ENCODE measurements at regions not wholly inside any gene's neighbourhood (a gene's known extent, or its start where the extent isn't known, plus 50 kb on each side); places are given as distances from the start of the nearest gene placed in this dataset.

GRCh38 chr10:89942217-89942616, 240.8 kb downstream of the KIF20B start:
- Histone ChIP-seq H3K4me1 (no peaks in the 10 kb centered on the region), H3K27me3 (ENCODE audit: low read depth) (no peaks in the 10 kb centered on the region), H3K9me3 (no peaks in the 10 kb centered on the region), H3K36me3 (replicated peaks) (no peaks in the 10 kb centered on the region), H3K4me3 (no peak overlapping the region)
- in situ Hi-C loops (cut with MboI; ENCODE audit: low sequenced_read_pairs): no loop called here
- DNase-seq (ENCODE audit: low spot score in 2 of 2): no peak

GRCh38 chr10:89944138-89944537, 242.7 kb downstream of the KIF20B start:
- Histone ChIP-seq H3K4me3 (no peak overlapping the region), H3K4me1 (no peaks in the 10 kb centered on the region), H3K9me3 (no peaks in the 10 kb centered on the region), H3K36me3 (replicated peaks) (no peaks in the 10 kb centered on the region), H3K27me3 (ENCODE audit: low read depth) (no peaks in the 10 kb centered on the region)
- DNase-seq (ENCODE audit: low spot score in 2 of 2): no peak
- in situ Hi-C loops (cut with MboI; ENCODE audit: low sequenced_read_pairs): no loop called here

- in situ Hi-C loops (cut with MboI; ENCODE audit: low sequenced_read_pairs): no loop called here
These were observed 244.7 kb downstream of the KIF20B start for GRCh38 chr10:89946106-89946505.

GRCh38 chr10:89949496-89949895, 248.1 kb downstream of the KIF20B start:
- H3K9me3 ChIP-seq: no peaks in the 10 kb centered on the region
- in situ Hi-C loops (cut with MboI; ENCODE audit: low sequenced_read_pairs): no loop called here
- H3K27me3 ChIP-seq (ENCODE audit: low read depth): no peaks in the 10 kb centered on the region
- no peaks in the 10 kb centered on the region for H3K36me3 ChIP-seq (replicated peaks)
- H3K4me1 ChIP-seq: no peaks in the 10 kb centered on the region
- no peak for DNase-seq (ENCODE audit: low spot score in 2 of 2)
- H3K4me3 ChIP-seq: no peak overlapping the region

More at GRCh38 chr10:89946106-89946505, 244.7 kb downstream of the KIF20B start:
- no peak for DNase-seq (ENCODE audit: low spot score in 2 of 2)
- no peaks in the 10 kb centered on the region for H3K36me3 ChIP-seq (replicated peaks)
- no peak overlapping the region for H3K4me3 ChIP-seq
- no peaks in the 10 kb centered on the region for H3K9me3 ChIP-seq
- H3K4me1 ChIP-seq: no peaks in the 10 kb centered on the region
- H3K27me3 ChIP-seq (ENCODE audit: low read depth): no peaks in the 10 kb centered on the region

GRCh38 chr10:89952325-89952724, 250.9 kb downstream of the KIF20B start:
- no peaks in the 10 kb centered on the region for H3K9me3 ChIP-seq
- no peaks in the 10 kb centered on the region for H3K27me3 ChIP-seq (ENCODE audit: low read depth)
- no peak overlapping the region for H3K4me3 ChIP-seq
- in situ Hi-C loops (cut with MboI; ENCODE audit: low sequenced_read_pairs): no loop called here
- no peaks in the 10 kb centered on the region for H3K4me1 ChIP-seq
- no peaks in the 10 kb centered on the region for H3K36me3 ChIP-seq (replicated peaks)
- DNase-seq (ENCODE audit: low spot score in 2 of 2): no peak

- in situ Hi-C loops (cut with MboI; ENCODE audit: low sequenced_read_pairs): no loop called here
- no peaks in the 10 kb centered on the region for H3K4me1 ChIP-seq
- no peaks in the 10 kb centered on the region for H3K9me3 ChIP-seq
- no peak overlapping the region for H3K4me3 ChIP-seq
- no peak for DNase-seq (ENCODE audit: low spot score in 2 of 2)
- H3K36me3 ChIP-seq (replicated peaks): no peaks in the 10 kb centered on the region
- no peaks in the 10 kb centered on the region for H3K27me3 ChIP-seq (ENCODE audit: low read depth)
These were observed 251.4 kb downstream of the KIF20B start for GRCh38 chr10:89952751-89953150.

GRCh38 chr10:89954061-89954460, 252.7 kb downstream of the KIF20B start:
- H3K9me3 ChIP-seq: no peaks in the 10 kb centered on the region
- H3K36me3 ChIP-seq (replicated peaks): no peaks in the 10 kb centered on the region
- H3K4me3 ChIP-seq: no peak overlapping the region
- in situ Hi-C loops (cut with MboI; ENCODE audit: low sequenced_read_pairs): no loop called here
- no peaks in the 10 kb centered on the region for H3K27me3 ChIP-seq (ENCODE audit: low read depth)
- no peak for DNase-seq (ENCODE audit: low spot score in 2 of 2)
- no peaks in the 10 kb centered on the region for H3K4me1 ChIP-seq

GRCh38 chr10:89954787-89955566, 253.6 kb downstream of the KIF20B start:
- Histone ChIP-seq H3K9me3 (no peaks in the 10 kb centered on the region), H3K36me3 (replicated peaks) (no peaks in the 10 kb centered on the region), H3K4me1 (no peaks in the 10 kb centered on the region), H3K4me3 (no peak overlapping the region), H3K27me3 (ENCODE audit: low read depth) (no peaks in the 10 kb centered on the region)
- in situ Hi-C loops (cut with MboI; ENCODE audit: low sequenced_read_pairs): no loop called here
- peak in 1 of 2 experiments; percentile 14 for DNase-seq (ENCODE audit: low spot score in 2 of 2)

- in situ Hi-C loops (cut with MboI; ENCODE audit: low sequenced_read_pairs): no loop called here
- no peak overlapping the region for H3K4me3 ChIP-seq
- H3K9me3 ChIP-seq: no peaks in the 10 kb centered on the region
- no peak for DNase-seq (ENCODE audit: low spot score in 2 of 2)
- H3K4me1 ChIP-seq: no peaks in the 10 kb centered on the region
- H3K27me3 ChIP-seq (ENCODE audit: low read depth): no peaks in the 10 kb centered on the region
- H3K36me3 ChIP-seq (replicated peaks): no peaks in the 10 kb centered on the region
These were observed 258.2 kb downstream of the KIF20B start for GRCh38 chr10:89959433-89960110.

- Histone ChIP-seq H3K4me3 (no peak overlapping the region), H3K27me3 (ENCODE audit: low read depth) (no peaks in the 10 kb centered on the region), H3K4me1 (no peaks in the 10 kb centered on the region), H3K9me3 (no peaks in the 10 kb centered on the region), H3K36me3 (replicated peaks) (no peaks in the 10 kb centered on the region)
- no peak for DNase-seq (ENCODE audit: low spot score in 2 of 2)
- in situ Hi-C loops (cut with MboI; ENCODE audit: low sequenced_read_pairs): no loop called here
These were observed 262.2 kb downstream of the KIF20B start for GRCh38 chr10:89963451-89964102.

- Histone ChIP-seq H3K4me3 (no peak overlapping the region), H3K4me1 (no peaks in the 10 kb centered on the region), H3K27me3 (ENCODE audit: low read depth) (no peaks in the 10 kb centered on the region), H3K36me3 (replicated peaks) (no peaks in the 10 kb centered on the region), H3K9me3 (no peaks in the 10 kb centered on the region)
- DNase-seq (ENCODE audit: low spot score in 2 of 2): no peak
- in situ Hi-C loops (cut with MboI; ENCODE audit: low sequenced_read_pairs): no loop called here
These were observed 264.8 kb downstream of the KIF20B start for GRCh38 chr10:89966211-89966610.

- DNase-seq (ENCODE audit: low spot score in 2 of 2): no peak
- no peak overlapping the region for H3K4me3 ChIP-seq
- H3K27me3 ChIP-seq (ENCODE audit: low read depth): no peaks in the 10 kb centered on the region
- in situ Hi-C loops (cut with MboI; ENCODE audit: low sequenced_read_pairs): no loop called here
- H3K4me1 ChIP-seq: no peaks in the 10 kb centered on the region
- no peaks in the 10 kb centered on the region for H3K9me3 ChIP-seq
- H3K36me3 ChIP-seq (replicated peaks): no peaks in the 10 kb centered on the region
These were observed 271.9 kb downstream of the KIF20B start for GRCh38 chr10:89973326-89973725.

- in situ Hi-C loops (cut with MboI; ENCODE audit: low sequenced_read_pairs): no loop called here
- Histone ChIP-seq H3K36me3 (replicated peaks) (no peaks in the 10 kb centered on the region), H3K9me3 (no peaks in the 10 kb centered on the region), H3K27me3 (ENCODE audit: low read depth) (no peaks in the 10 kb centered on the region), H3K4me3 (no peak overlapping the region), H3K4me1 (0 out of 2 replicates have a peak, but pooled peaks cover 2% of the 10 kb centered on the region)
- no peak for DNase-seq (ENCODE audit: low spot score in 2 of 2)
These were observed 273.7 kb downstream of the KIF20B start for GRCh38 chr10:89975071-89975470.

GRCh38 chr10:89975771-89976170, 274.4 kb downstream of the KIF20B start:
- Histone ChIP-seq H3K4me3 (no peak overlapping the region), H3K9me3 (no peaks in the 10 kb centered on the region), H3K27me3 (ENCODE audit: low read depth) (no peaks in the 10 kb centered on the region), H3K4me1 (0 out of 2 replicates have a peak, but pooled peaks cover 2% of the 10 kb centered on the region), H3K36me3 (replicated peaks) (no peaks in the 10 kb centered on the region)
- in situ Hi-C loops (cut with MboI; ENCODE audit: low sequenced_read_pairs): no loop called here
- DNase-seq (ENCODE audit: low spot score in 2 of 2): peak in 1 of 2 experiments; percentile 36

Measured in HAP-1 (cell line).